GM23248 (cell line): ENCODE measurements at regions not wholly inside any gene's neighbourhood (a gene's known extent, or its start where the extent isn't known, plus 50 kb on each side); places are given as distances from the start of the nearest gene placed in this dataset.

Source experiments
- EZH2 ChIP-seq: fragments of 200-600 bp; sonication (generic); IDR thresholded peaks from 2 replicates; pipeline ENCODE4 v1.6.1; 2018; ENCODE audit warnings: antibody characterized with exemption, mild to moderate bottlenecking; ENCODE audit not compliant: insufficient read depth, poor library complexity, severe bottlenecking
- EZH2phosphoT487 ChIP-seq: fragments of 200-600 bp; sonication (generic); IDR thresholded peaks from 2 replicates; pipeline ENCODE4 v1.6.1; 2018; ENCODE audit warnings: antibody characterized with exemption, moderate library complexity, mild to moderate bottlenecking, low read depth; ENCODE audit not compliant: insufficient read depth

- TF ChIP-seq EZH2phosphoT487 (no peak), EZH2 (no peak)
These were observed 526.9 kb downstream of the DTWD2 start for GRCh38 chr5:118461436-118461835.
